ENCODE measurements at regions not wholly inside any gene's neighbourhood (a gene's known extent, or its start where the extent isn't known, plus 50 kb on each side); places are given as distances from the start of the nearest gene placed in this dataset.

- TF ChIP-seq CTCF (conservative IDR thresholded peaks at IDR 0.05) (no peak), EZH2 (IDR thresholded peaks at IDR 0.05; ENCODE audit: low read depth) (no peak)
Observed at GRCh38 chr3:127450331-127450730, 140.2 kb downstream of the TPRA1 start.
